ENCODE measurements at regions not wholly inside any gene's neighbourhood (a gene's known extent, or its start where the extent isn't known, plus 50 kb on each side); places are given as distances from the start of the nearest gene placed in this dataset.

- DNase-seq (ENCODE audit: insufficient read length, low spot score), result no peak
- no peak for TF ChIP-seq POU2F2 (IDR thresholded peaks at IDR 0.05; ENCODE audit: low read depth, low read length)
- no peak for TF ChIP-seq SPI1 (IDR thresholded peaks at IDR 0.05; ENCODE audit: low read depth, low read length)
- no peak for TF ChIP-seq PAX5 (IDR thresholded peaks at IDR 0.05; ENCODE audit: insufficient read depth, low read length, severe bottlenecking)
- no peak for TF ChIP-seq POLR2AphosphoS5 (IDR thresholded peaks at IDR 0.05; ENCODE audit: low read depth, low read length)
- TF ChIP-seq TAF1 (IDR thresholded peaks at IDR 0.05; ENCODE audit: low read depth, low read length), result no peak
- no peak for TF ChIP-seq POLR2A (IDR thresholded peaks at IDR 0.05; ENCODE audit: low read depth, low read length)
- no peak for FAIRE-seq
Observed at GRCh38 chr1:67615886-67616285, 69.1 kb upstream of the GADD45A start.

GRCh38 chr1:67616394-67616985, 68.5 kb upstream of the GADD45A start:
- no peak for FAIRE-seq
- no peak for DNase-seq (ENCODE audit: insufficient read length, low spot score)

GRCh38 chr1:67618285-67619018, 66.5 kb upstream of the GADD45A start:
- FAIRE-seq, result no peak

More at GRCh38 chr1:67616394-67616985, 68.5 kb upstream of the GADD45A start:
- TF ChIP-seq TAF1 (IDR thresholded peaks at IDR 0.05; ENCODE audit: low read depth, low read length) (no peak), PAX5 (IDR thresholded peaks at IDR 0.05; ENCODE audit: insufficient read depth, low read length, severe bottlenecking) (no peak), POU2F2 (IDR thresholded peaks at IDR 0.05; ENCODE audit: low read depth, low read length) (no peak), POLR2AphosphoS5 (IDR thresholded peaks at IDR 0.05; ENCODE audit: low read depth, low read length) (no peak)

GRCh38 chr1:67619080-67619479, 65.9 kb upstream of the GADD45A start:
- DNase-seq (ENCODE audit: insufficient read length, low spot score) (no peak), FAIRE-seq (no peak)
- TF ChIP-seq POU2F2 (IDR thresholded peaks at IDR 0.05; ENCODE audit: low read depth, low read length), result no peak
- no peak for TF ChIP-seq PAX5 (IDR thresholded peaks at IDR 0.05; ENCODE audit: insufficient read depth, low read length, severe bottlenecking)
- TF ChIP-seq TAF1 (IDR thresholded peaks at IDR 0.05; ENCODE audit: low read depth, low read length), result no peak
- no peak for TF ChIP-seq POLR2AphosphoS5 (IDR thresholded peaks at IDR 0.05; ENCODE audit: low read depth, low read length)
- no peak for TF ChIP-seq SPI1 (IDR thresholded peaks at IDR 0.05; ENCODE audit: low read depth, low read length)
- TF ChIP-seq POLR2A (IDR thresholded peaks at IDR 0.05; ENCODE audit: low read depth, low read length), result no peak

More at GRCh38 chr1:67618285-67619018, 66.5 kb upstream of the GADD45A start:
- TF ChIP-seq SPI1 (IDR thresholded peaks at IDR 0.05; ENCODE audit: low read depth, low read length) (no peak), POU2F2 (IDR thresholded peaks at IDR 0.05; ENCODE audit: low read depth, low read length) (no peak), POLR2A (IDR thresholded peaks at IDR 0.05; ENCODE audit: low read depth, low read length) (no peak), PAX5 (IDR thresholded peaks at IDR 0.05; ENCODE audit: insufficient read depth, low read length, severe bottlenecking) (no peak)
- no peak for DNase-seq (ENCODE audit: insufficient read length, low spot score)

GRCh38 chr1:67623906-67624305, 61.1 kb upstream of the GADD45A start:
- TF ChIP-seq POLR2A (IDR thresholded peaks at IDR 0.05; ENCODE audit: low read depth, low read length) (no peak), SPI1 (IDR thresholded peaks at IDR 0.05; ENCODE audit: low read depth, low read length) (no peak), POLR2AphosphoS5 (IDR thresholded peaks at IDR 0.05; ENCODE audit: low read depth, low read length) (no peak), POU2F2 (IDR thresholded peaks at IDR 0.05; ENCODE audit: low read depth, low read length) (no peak), PAX5 (IDR thresholded peaks at IDR 0.05; ENCODE audit: insufficient read depth, low read length, severe bottlenecking) (no peak), TAF1 (IDR thresholded peaks at IDR 0.05; ENCODE audit: low read depth, low read length) (no peak)
- DNase-seq (ENCODE audit: insufficient read length, low spot score), result no peak
- no peak for FAIRE-seq

GRCh38 chr1:67624680-67625079, 60.3 kb upstream of the GADD45A start:
- no peak for DNase-seq (ENCODE audit: insufficient read length, low spot score)
- TF ChIP-seq POLR2A (IDR thresholded peaks at IDR 0.05; ENCODE audit: low read depth, low read length), result no peak
- no peak for TF ChIP-seq PAX5 (IDR thresholded peaks at IDR 0.05; ENCODE audit: insufficient read depth, low read length, severe bottlenecking)
- TF ChIP-seq POU2F2 (IDR thresholded peaks at IDR 0.05; ENCODE audit: low read depth, low read length), result no peak
- no peak for FAIRE-seq

- DNase-seq (ENCODE audit: insufficient read length, low spot score), result no peak
- no peak for FAIRE-seq
- TF ChIP-seq SPI1 (IDR thresholded peaks at IDR 0.05; ENCODE audit: low read depth, low read length), result no peak
- TF ChIP-seq TAF1 (IDR thresholded peaks at IDR 0.05; ENCODE audit: low read depth, low read length), result no peak
- TF ChIP-seq POLR2AphosphoS5 (IDR thresholded peaks at IDR 0.05; ENCODE audit: low read depth, low read length), result no peak
- TF ChIP-seq PAX5 (IDR thresholded peaks at IDR 0.05; ENCODE audit: insufficient read depth, low read length, severe bottlenecking), result no peak
- TF ChIP-seq POLR2A (IDR thresholded peaks at IDR 0.05; ENCODE audit: low read depth, low read length), result no peak
- TF ChIP-seq POU2F2 (IDR thresholded peaks at IDR 0.05; ENCODE audit: low read depth, low read length), result no peak
Observed at GRCh38 chr1:67626090-67626860, 58.7 kb upstream of the GADD45A start.

- FAIRE-seq (no peak), DNase-seq (ENCODE audit: insufficient read length, low spot score) (no peak)
- TF ChIP-seq PAX5 (IDR thresholded peaks at IDR 0.05; ENCODE audit: insufficient read depth, low read length, severe bottlenecking) (no peak), POLR2A (IDR thresholded peaks at IDR 0.05; ENCODE audit: low read depth, low read length) (no peak), SPI1 (IDR thresholded peaks at IDR 0.05; ENCODE audit: low read depth, low read length) (no peak), POLR2AphosphoS5 (IDR thresholded peaks at IDR 0.05; ENCODE audit: low read depth, low read length) (no peak), TAF1 (IDR thresholded peaks at IDR 0.05; ENCODE audit: low read depth, low read length) (no peak), POU2F2 (IDR thresholded peaks at IDR 0.05; ENCODE audit: low read depth, low read length) (no peak)
Observed at GRCh38 chr1:67626861-67627235, 58.2 kb upstream of the GADD45A start.

GRCh38 chr1:67627336-67627735, 57.7 kb upstream of the GADD45A start:
- no peak for TF ChIP-seq TAF1 (IDR thresholded peaks at IDR 0.05; ENCODE audit: low read depth, low read length)
- TF ChIP-seq POLR2A (IDR thresholded peaks at IDR 0.05; ENCODE audit: low read depth, low read length), result no peak
- TF ChIP-seq POU2F2 (IDR thresholded peaks at IDR 0.05; ENCODE audit: low read depth, low read length), result no peak
- no peak for TF ChIP-seq PAX5 (IDR thresholded peaks at IDR 0.05; ENCODE audit: insufficient read depth, low read length, severe bottlenecking)
- no peak for TF ChIP-seq POLR2AphosphoS5 (IDR thresholded peaks at IDR 0.05; ENCODE audit: low read depth, low read length)
- TF ChIP-seq SPI1 (IDR thresholded peaks at IDR 0.05; ENCODE audit: low read depth, low read length), result no peak
- DNase-seq (ENCODE audit: insufficient read length, low spot score) (no peak), FAIRE-seq (no peak)

Data from GM12891 (cell line).